ENCODE measurements at regions not wholly inside any gene's neighbourhood (a gene's known extent, or its start where the extent isn't known, plus 50 kb on each side); places are given as distances from the start of the nearest gene placed in this dataset.

GRCh38 chr2:134154246-134154645 is 99.6 kb upstream of the MGAT5 start:
- no peak for TF ChIP-seq POLR2A (IDR thresholded peaks at IDR 0.05)
- TF ChIP-seq CTCF (IDR thresholded peaks at IDR 0.05), result no peak
